HCT116 (cell line): ENCODE measurements at regions not wholly inside any gene's neighbourhood (a gene's known extent, or its start where the extent isn't known, plus 50 kb on each side); places are given as distances from the start of the nearest gene placed in this dataset.

Source experiments
- CTCF ChIP-seq, 3 experiments: fragments of 200-600 bp in 1 of 3; sonication (generic) in 1 of 3; IDR thresholded peaks in 2 of 3; conservative IDR thresholded peaks in 1 of 3; 2 replicates each; pipeline ENCODE4 v1.5.1; 2012 to 2017; ENCODE audit warnings: low read depth in 2 of 3, low read length in 2 of 3, antibody characterized with exemption in 1 of 3, borderline replicate concordance in 1 of 3, control low read depth in 1 of 3, mild to moderate bottlenecking in 1 of 3, mixed read lengths in 1 of 3, mixed run types in 1 of 3, moderate library complexity in 1 of 3; ENCODE audit not compliant: insufficient read depth in 1 of 3
- MAX ChIP-seq: IDR thresholded peaks from 2 replicates; pipeline ENCODE4 v1.6.1; 2012
- POLR2A ChIP-seq: IDR thresholded peaks from 2 replicates; pipeline ENCODE4 v1.7.0; 2011; ENCODE audit warnings: borderline replicate concordance; ENCODE audit not compliant: insufficient read depth, insufficient read length; ENCODE audit errors: extremely low read depth
- POLR2AphosphoS5 ChIP-seq: IDR thresholded peaks from 2 replicates; pipeline ENCODE4 v1.6.1; 2011; ENCODE audit warnings: mild to moderate bottlenecking, low read depth, low read length, moderate library complexity

GRCh38 chr20:22863826-22864225, 171.3 kb upstream of the SSTR4 start:
- no peak for TF ChIP-seq CTCF (IDR thresholded peaks at IDR 0.05 in 2 of 3, conservative IDR thresholded peaks at IDR 0.05 in 1 of 3; ENCODE audit: borderline replicate concordance in 1 of 3, insufficient read depth in 1 of 3, low read depth in 2 of 3, low read length in 2 of 3)
- TF ChIP-seq POLR2AphosphoS5, result no peak
- no peak for TF ChIP-seq MAX
- no peak for TF ChIP-seq POLR2A
